SK-N-SH treated with all-trans-retinoic acid at 6 μM for 48 hours (cell line): ENCODE measurements at regions not wholly inside any gene's neighbourhood (a gene's known extent, or its start where the extent isn't known, plus 50 kb on each side); places are given as distances from the start of the nearest gene placed in this dataset.

Experiments used
- ATAC-seq: fragments of 200-7000 bp; cut with Tn5 transposase; 3 replicates; pipeline ENCODE4 v1.9.1; 2020; ENCODE audit warnings: mild to moderate bottlenecking, moderate library complexity
- ARNTL ChIP-seq: fragments of 450-650 bp; formaldehyde crosslinking; IDR thresholded peaks from 2 replicates; pipeline ENCODE4 v1.5.0; 2020; ENCODE audit warnings: low read depth, mild to moderate bottlenecking, moderate library complexity, borderline replicate concordance
- BACH2 ChIP-seq: fragments of 250-450 bp; sonication (Bioruptor Pico); IDR thresholded peaks from 2 replicates; pipeline ENCODE4 v1.9.0; 2021; ENCODE audit warnings: mild to moderate bottlenecking, borderline replicate concordance
- CREB5 ChIP-seq: fragments of 250-450 bp; sonication (Bioruptor Pico); IDR thresholded peaks from 2 replicates; pipeline ENCODE4 v1.5.1; 2020; ENCODE audit warnings: low read depth, mild to moderate bottlenecking, moderate library complexity
- CSDC2 ChIP-seq: fragments of 250-450 bp; sonication (Bioruptor Pico); IDR thresholded peaks from 2 replicates; pipeline ENCODE4 v1.5.0; 2020; ENCODE audit warnings: mild to moderate bottlenecking, moderate library complexity
- CSRNP3 ChIP-seq: fragments of 250-450 bp; sonication (Bioruptor Pico); IDR thresholded peaks from 2 replicates; pipeline ENCODE4 v1.5.1; 2021; ENCODE audit warnings: mild to moderate bottlenecking, moderate library complexity
- ESRRG ChIP-seq: fragments of 250-450 bp; sonication (Bioruptor Pico); IDR thresholded peaks from 2 replicates; pipeline ENCODE4 v1.6.1; 2021; ENCODE audit warnings: mild to moderate bottlenecking
- GLIS3 ChIP-seq: fragments of 250-450 bp; sonication (Bioruptor Pico); IDR thresholded peaks from 2 replicates; pipeline ENCODE4 v1.5.0; 2020; ENCODE audit warnings: mild to moderate bottlenecking, moderate library complexity
- ISL1 ChIP-seq: fragments of 250-450 bp; sonication (Bioruptor Pico); IDR thresholded peaks from 2 replicates; pipeline ENCODE4 v2.1.2; 2022; ENCODE audit warnings: mild to moderate bottlenecking, moderate library complexity
- PATZ1 ChIP-seq: fragments of 250-450 bp; sonication (Bioruptor Pico); IDR thresholded peaks from 2 replicates; pipeline ENCODE4 v1.8.0; 2020; ENCODE audit warnings: mild to moderate bottlenecking, moderate library complexity, borderline replicate concordance
- PPARA ChIP-seq: fragments of 250-450 bp; sonication (Bioruptor Pico); IDR thresholded peaks from 2 replicates; pipeline ENCODE4 v1.5.0; 2020; ENCODE audit warnings: mild to moderate bottlenecking, borderline replicate concordance
- RARB ChIP-seq: fragments of 250-450 bp; sonication (Bioruptor Pico); IDR thresholded peaks from 2 replicates; pipeline ENCODE4 v1.8.0; 2021; ENCODE audit warnings: mild to moderate bottlenecking, moderate library complexity
- SNAI2 ChIP-seq: fragments of 250-450 bp; sonication (Bioruptor Pico); IDR thresholded peaks from 2 replicates; pipeline ENCODE4 v1.5.0; 2020; ENCODE audit warnings: mild to moderate bottlenecking, moderate library complexity
- TCF4 ChIP-seq: fragments of 250-450 bp; sonication (Bioruptor Pico); IDR thresholded peaks from 2 replicates; pipeline ENCODE4 v1.8.0; 2021; ENCODE audit warnings: mild to moderate bottlenecking, moderate library complexity, borderline replicate concordance
- TOX ChIP-seq: fragments of 250-450 bp; sonication (Bioruptor Pico); IDR thresholded peaks from 2 replicates; pipeline ENCODE4 v1.8.0; 2021; ENCODE audit warnings: mild to moderate bottlenecking, moderate library complexity, borderline replicate concordance
- ZC3H10 ChIP-seq: fragments of 250-450 bp; sonication (Bioruptor Pico); IDR thresholded peaks from 2 replicates; pipeline ENCODE4 v1.5.1; 2021; ENCODE audit warnings: mild to moderate bottlenecking, moderate library complexity
- ZFP3 ChIP-seq: fragments of 250-450 bp; sonication (Bioruptor Pico); IDR thresholded peaks from 2 replicates; pipeline ENCODE4 v1.5.0; 2020; ENCODE audit warnings: mild to moderate bottlenecking, moderate library complexity
- ZFP30 ChIP-seq: fragments of 450-650 bp; formaldehyde crosslinking; IDR thresholded peaks from 2 replicates; pipeline ENCODE4 v1.5.0; 2022; ENCODE audit warnings: mild to moderate bottlenecking, moderate library complexity
- ZNF565 ChIP-seq: fragments of 450-650 bp; formaldehyde crosslinking; conservative IDR thresholded peaks from 2 replicates; pipeline ENCODE4 v1.5.0; 2020; ENCODE audit warnings: low read depth, mild to moderate bottlenecking, moderate library complexity
- ZNF70 ChIP-seq: fragments of 450-650 bp; formaldehyde crosslinking; IDR thresholded peaks from 2 replicates; pipeline ENCODE4 v1.5.0; 2020; ENCODE audit warnings: mild to moderate bottlenecking, moderate library complexity
- ZNF8 ChIP-seq: fragments of 450-650 bp; formaldehyde crosslinking; IDR thresholded peaks from 2 replicates; pipeline ENCODE4 v1.5.0; 2020; ENCODE audit warnings: mild to moderate bottlenecking, moderate library complexity
- TF ChIP-seq, protein P1 (sequence below): fragments of 250-450 bp; sonication (Bioruptor Pico); IDR thresholded peaks from 2 replicates; pipeline ENCODE4 v1.8.0; 2021; ENCODE audit warnings: low read depth, mild to moderate bottlenecking, moderate library complexity, borderline replicate concordance
- TF ChIP-seq, protein P2 (sequence below): fragments of 250-450 bp; sonication (Bioruptor Pico); IDR thresholded peaks from 2 replicates; pipeline ENCODE4 v1.5.0; 2020; ENCODE audit warnings: mild to moderate bottlenecking, moderate library complexity

- no peak for ATAC-seq
- TF ChIP-seq ZNF70 (CRISPR knock-in tag) (no peak), ISL1 (CRISPR knock-in tag) (no peak), ESRRG (CRISPR knock-in tag) (no peak), CSRNP3 (CRISPR knock-in tag) (no peak), SNAI2 (CRISPR knock-in tag) (no peak), PPARA (CRISPR knock-in tag) (no peak), ZFP3 (CRISPR knock-in tag) (no peak), TOX (CRISPR knock-in tag) (no peak), BACH2 (CRISPR knock-in tag) (no peak), GLIS3 (no peak), ZNF565 (CRISPR knock-in tag) (no peak), ZC3H10 (CRISPR knock-in tag) (no peak), CSDC2 (CRISPR knock-in tag) (no peak), ZFP30 (no peak), ZNF8 (CRISPR knock-in tag) (no peak), PATZ1 (CRISPR knock-in tag) (no peak), TCF4 (no peak)
- TF ChIP-seq, protein P1, sequence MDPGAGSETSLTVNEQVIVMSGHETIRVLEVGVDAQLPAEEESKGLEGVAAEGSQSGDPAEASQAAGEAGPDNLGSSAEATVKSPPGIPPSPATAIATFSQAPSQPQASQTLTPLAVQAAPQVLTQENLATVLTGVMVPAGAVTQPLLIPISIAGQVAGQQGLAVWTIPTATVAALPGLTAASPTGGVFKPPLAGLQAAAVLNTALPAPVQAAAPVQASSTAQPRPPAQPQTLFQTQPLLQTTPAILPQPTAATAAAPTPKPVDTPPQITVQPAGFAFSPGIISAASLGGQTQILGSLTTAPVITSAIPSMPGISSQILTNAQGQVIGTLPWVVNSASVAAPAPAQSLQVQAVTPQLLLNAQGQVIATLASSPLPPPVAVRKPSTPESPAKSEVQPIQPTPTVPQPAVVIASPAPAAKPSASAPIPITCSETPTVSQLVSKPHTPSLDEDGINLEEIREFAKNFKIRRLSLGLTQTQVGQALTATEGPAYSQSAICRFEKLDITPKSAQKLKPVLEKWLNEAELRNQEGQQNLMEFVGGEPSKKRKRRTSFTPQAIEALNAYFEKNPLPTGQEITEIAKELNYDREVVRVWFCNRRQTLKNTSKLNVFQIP (CRISPR knock-in tag): no peak
- TF ChIP-seq, protein P2, sequence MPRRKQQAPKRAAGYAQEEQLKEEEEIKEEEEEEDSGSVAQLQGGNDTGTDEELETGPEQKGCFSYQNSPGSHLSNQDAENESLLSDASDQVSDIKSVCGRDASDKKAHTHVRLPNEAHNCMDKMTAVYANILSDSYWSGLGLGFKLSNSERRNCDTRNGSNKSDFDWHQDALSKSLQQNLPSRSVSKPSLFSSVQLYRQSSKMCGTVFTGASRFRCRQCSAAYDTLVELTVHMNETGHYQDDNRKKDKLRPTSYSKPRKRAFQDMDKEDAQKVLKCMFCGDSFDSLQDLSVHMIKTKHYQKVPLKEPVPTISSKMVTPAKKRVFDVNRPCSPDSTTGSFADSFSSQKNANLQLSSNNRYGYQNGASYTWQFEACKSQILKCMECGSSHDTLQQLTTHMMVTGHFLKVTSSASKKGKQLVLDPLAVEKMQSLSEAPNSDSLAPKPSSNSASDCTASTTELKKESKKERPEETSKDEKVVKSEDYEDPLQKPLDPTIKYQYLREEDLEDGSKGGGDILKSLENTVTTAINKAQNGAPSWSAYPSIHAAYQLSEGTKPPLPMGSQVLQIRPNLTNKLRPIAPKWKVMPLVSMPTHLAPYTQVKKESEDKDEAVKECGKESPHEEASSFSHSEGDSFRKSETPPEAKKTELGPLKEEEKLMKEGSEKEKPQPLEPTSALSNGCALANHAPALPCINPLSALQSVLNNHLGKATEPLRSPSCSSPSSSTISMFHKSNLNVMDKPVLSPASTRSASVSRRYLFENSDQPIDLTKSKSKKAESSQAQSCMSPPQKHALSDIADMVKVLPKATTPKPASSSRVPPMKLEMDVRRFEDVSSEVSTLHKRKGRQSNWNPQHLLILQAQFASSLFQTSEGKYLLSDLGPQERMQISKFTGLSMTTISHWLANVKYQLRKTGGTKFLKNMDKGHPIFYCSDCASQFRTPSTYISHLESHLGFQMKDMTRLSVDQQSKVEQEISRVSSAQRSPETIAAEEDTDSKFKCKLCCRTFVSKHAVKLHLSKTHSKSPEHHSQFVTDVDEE (CRISPR knock-in tag): no peak
- TF ChIP-seq, all 23 proteins: peak for 0
Observed at GRCh38 chr16:85188822-85189672, 76.8 kb upstream of the CIBAR2 start.

DNA sequence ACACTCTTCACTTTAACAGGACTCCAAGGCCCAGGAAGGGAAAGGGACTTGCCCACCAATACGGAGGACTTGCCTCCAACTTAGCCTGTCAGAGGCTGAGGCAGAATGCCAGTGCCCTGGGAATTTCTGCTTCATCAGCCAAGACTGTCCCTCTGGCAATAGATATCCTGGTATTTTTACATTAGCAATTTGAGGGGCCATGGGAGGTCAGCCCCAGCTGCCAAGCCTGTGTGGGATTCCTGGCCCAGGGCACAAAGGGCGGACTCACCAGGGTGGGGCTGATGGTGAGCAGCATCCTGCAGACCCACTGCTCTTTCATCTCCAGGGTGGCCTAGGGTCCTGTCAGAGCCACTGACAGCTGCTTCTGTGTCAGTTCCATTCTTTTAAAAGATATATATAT is 78.3 kb upstream of the CIBAR2 start:
- ATAC-seq: no peak
- TF ChIP-seq SNAI2 (CRISPR knock-in tag): no peak
- TF ChIP-seq ARNTL (CRISPR knock-in tag): no peak
- no peak for TF ChIP-seq RARB (CRISPR knock-in tag)
- TF ChIP-seq, protein P2 (CRISPR knock-in tag): no peak
- TF ChIP-seq ZNF565 (CRISPR knock-in tag): no peak
- no peak for TF ChIP-seq CREB5 (CRISPR knock-in tag)
- TF ChIP-seq, protein P1 (CRISPR knock-in tag): no peak
- TF ChIP-seq ESRRG (CRISPR knock-in tag): no peak
- no peak for TF ChIP-seq PATZ1 (CRISPR knock-in tag)
- TF ChIP-seq ZFP3 (CRISPR knock-in tag): no peak
- TF ChIP-seq ZNF70 (CRISPR knock-in tag): no peak
- TF ChIP-seq ZNF8 (CRISPR knock-in tag): no peak
- no peak for TF ChIP-seq ISL1 (CRISPR knock-in tag)
- TF ChIP-seq ZC3H10 (CRISPR knock-in tag): no peak
- no peak for TF ChIP-seq TCF4
- TF ChIP-seq TOX (CRISPR knock-in tag): no peak
